HuH-7.5 (cell line): ENCODE measurements at regions not wholly inside any gene's neighbourhood (a gene's known extent, or its start where the extent isn't known, plus 50 kb on each side); places are given as distances from the start of the nearest gene placed in this dataset.

Experiments
- DNase-seq: peaks from one replicate; pipeline ENCODE4 v3.0.0; 2011; ENCODE audit warnings: low spot score

- no peak for DNase-seq
These were observed 229.8 kb downstream of the MAF start for GRCh38 chr16:79370736-79371135.

- no peak for DNase-seq
These were observed 230.7 kb downstream of the MAF start for GRCh38 chr16:79369796-79370195.

GRCh38 chr16:79367822-79368221, 232.7 kb downstream of the MAF start:
- no peak for DNase-seq

- no peak for DNase-seq
These were observed 233.9 kb downstream of the MAF start for GRCh38 chr16:79366635-79367034.

- no peak for DNase-seq
These were observed 234.8 kb downstream of the MAF start for GRCh38 chr16:79365702-79366101.

- DNase-seq, result no peak
These were observed 237.1 kb downstream of the MAF start for GRCh38 chr16:79363484-79363883.

GRCh38 chr16:79363035-79363434, 237.5 kb downstream of the MAF start:
- DNase-seq, result no peak

- DNase-seq, result no peak
These were observed 238.1 kb downstream of the MAF start for GRCh38 chr16:79362300-79362970.

- no peak for DNase-seq
These were observed 239.3 kb downstream of the MAF start for GRCh38 chr16:79361132-79361751.

GRCh38 chr16:79360267-79360666, 240.3 kb downstream of the MAF start:
- DNase-seq, result no peak

GRCh38 chr16:79359082-79359481, 241.5 kb downstream of the MAF start:
- no peak for DNase-seq

GRCh38 chr16:79358188-79358587, 242.3 kb downstream of the MAF start:
- no peak for DNase-seq

GRCh38 chr16:79355600-79356358, 244.8 kb downstream of the MAF start:
- DNase-seq, result no peak

- no peak for DNase-seq
These were observed 248.6 kb downstream of the MAF start for GRCh38 chr16:79351927-79352326.

GRCh38 chr16:79349803-79350202, 250.7 kb downstream of the MAF start:
- no peak for DNase-seq

GRCh38 chr16:79348521-79349306, 251.8 kb downstream of the MAF start:
- no peak for DNase-seq

GRCh38 chr16:79347277-79347676, 253.3 kb downstream of the MAF start:
- DNase-seq, result no peak

GRCh38 chr16:79339863-79340262, 260.7 kb downstream of the MAF start:
- no peak for DNase-seq

GRCh38 chr16:79337906-79338305, 262.6 kb downstream of the MAF start:
- DNase-seq, result no peak

- no peak for DNase-seq
These were observed 263.9 kb downstream of the MAF start for GRCh38 chr16:79336437-79337229.

- peak; percentile 25 for DNase-seq
These were observed 266.4 kb downstream of the MAF start for GRCh38 chr16:79334127-79334526.

GRCh38 chr16:79331066-79331465, 269.5 kb downstream of the MAF start:
- no peak for DNase-seq
